CD4-positive, alpha-beta T cell (primary cell): ENCODE measurements at regions not wholly inside any gene's neighbourhood (a gene's known extent, or its start where the extent isn't known, plus 50 kb on each side); places are given as distances from the start of the nearest gene placed in this dataset.

ENCODE experiments used
- ATAC-seq: fragments of 200-7000 bp; cut with Tn5 transposase; one replicate; pipeline ENCODE4 v1.10.0; 2022; ENCODE audit warnings: mild to moderate bottlenecking; ENCODE audit not compliant: poor library complexity
- CTCF ChIA-PET: fragments of 350-600 bp; sonication (Branson Sonifier 250); formaldehyde crosslinking; loops from one replicate; lab custom pipeline; 2021; ENCODE audit warnings: antibody characterized with exemption, inconsistent platforms; lab: Charles Lee
- POLR2A ChIA-PET: fragments of 350-600 bp; sonication (Branson Sonifier 250); formaldehyde crosslinking; loops from one replicate; lab custom pipeline; 2021; ENCODE audit warnings: antibody characterized with exemption, inconsistent platforms; lab: Charles Lee
- DNase-seq, 14 experiments: peaks; one replicate each; pipeline ENCODE4 v3.0.0-alpha.2; 2013 to 2020; ENCODE audit warnings: mixed read lengths in 2 of 14
- H3K27ac ChIP-seq, 2 donors: one replicate each; pipeline versions ENCODE4 v1.5.1 to v1.7.0; 2013; ENCODE audit warnings: low read length in 2 of 2, low read depth in 1 of 2, mild to moderate bottlenecking in 1 of 2
- H3K27me3 ChIP-seq, 2 experiments: 1 replicate in 1 of 2; 2 replicates in 1 of 2; pipeline versions ENCODE4 v1.6.1 to v1.7.0; 2013; ENCODE audit warnings: low read length in 2 of 2, control low read depth in 1 of 2, mild to moderate bottlenecking in 1 of 2, moderate library complexity in 1 of 2; ENCODE audit not compliant: insufficient read depth in 2 of 2, control insufficient read depth in 1 of 2
- H3K36me3 ChIP-seq: one replicate; pipeline ENCODE4 v1.6.1; 2013; ENCODE audit warnings: low read length, control low read depth; ENCODE audit not compliant: insufficient read depth
- H3K4me1 ChIP-seq: one replicate; pipeline ENCODE4 v1.6.1; 2013; ENCODE audit warnings: low read length, control low read depth; ENCODE audit not compliant: insufficient read depth
- H3K4me3 ChIP-seq: one replicate; pipeline ENCODE4 v1.5.1; 2013; ENCODE audit warnings: mild to moderate bottlenecking, low read length, moderate library complexity
- H3K9me3 ChIP-seq, 2 experiments: 1 replicate in 1 of 2; 2 replicates in 1 of 2; pipeline versions ENCODE4 v1.6.1 to v1.7.0; 2013; ENCODE audit warnings: low read length in 2 of 2, mild to moderate bottlenecking in 2 of 2, control low read depth in 1 of 2, moderate library complexity in 1 of 2; ENCODE audit not compliant: control insufficient read depth in 1 of 2, insufficient read depth in 1 of 2
- H3K27ac Mint-ChIP-seq: one replicate; pipeline ENCODE4 v1.8.0; 2020; ENCODE audit warnings: mixed read lengths
- H3K27me3 Mint-ChIP-seq: one replicate; pipeline ENCODE4 v1.8.0; 2021; ENCODE audit warnings: mixed read lengths
- H3K36me3 Mint-ChIP-seq: one replicate; pipeline ENCODE4 v1.8.0; 2021; ENCODE audit warnings: low read depth, mixed read lengths
- H3K4me1 Mint-ChIP-seq: one replicate; pipeline ENCODE4 v1.8.0; 2021; ENCODE audit warnings: low read depth, mixed read lengths
- H3K4me3 Mint-ChIP-seq: one replicate; pipeline ENCODE4 v1.8.0; 2020; ENCODE audit warnings: mild to moderate bottlenecking, mixed read lengths
- H3K9me3 Mint-ChIP-seq: one replicate; pipeline ENCODE4 v1.8.0; 2020; ENCODE audit warnings: mixed read lengths
- intact Hi-C, 2 experiments: fragments of 100-400 bp; cut with DNase I in 1 of 2; cut with micrococcal nuclease in 1 of 2; formaldehyde crosslinking; loops; one replicate each; pipeline versions ENCODE4 v1.15.1 to v1.9.0; 2023 to 2025; cut with DNase I, micrococcal nuclease
- TF ChIP-seq, protein P1 (sequence below): fragments of 200-600 bp; IDR thresholded peaks from one replicate; pipeline ENCODE4 v1.8.0; 2022; ENCODE audit warnings: antibody characterized with exemption, mild to moderate bottlenecking

GRCh38 chr20:19943061-19943521 lies 74.1 kb upstream of the NAA20 start:
- H3K36me3 Mint-ChIP-seq: no peaks in the 10 kb centered on the region
- DNase-seq (peak in 2 of 14 experiments; percentile 25 to 31), ATAC-seq (no peak)
- CTCF ChIA-PET: no interaction called here
- TF ChIP-seq, protein P1, sequence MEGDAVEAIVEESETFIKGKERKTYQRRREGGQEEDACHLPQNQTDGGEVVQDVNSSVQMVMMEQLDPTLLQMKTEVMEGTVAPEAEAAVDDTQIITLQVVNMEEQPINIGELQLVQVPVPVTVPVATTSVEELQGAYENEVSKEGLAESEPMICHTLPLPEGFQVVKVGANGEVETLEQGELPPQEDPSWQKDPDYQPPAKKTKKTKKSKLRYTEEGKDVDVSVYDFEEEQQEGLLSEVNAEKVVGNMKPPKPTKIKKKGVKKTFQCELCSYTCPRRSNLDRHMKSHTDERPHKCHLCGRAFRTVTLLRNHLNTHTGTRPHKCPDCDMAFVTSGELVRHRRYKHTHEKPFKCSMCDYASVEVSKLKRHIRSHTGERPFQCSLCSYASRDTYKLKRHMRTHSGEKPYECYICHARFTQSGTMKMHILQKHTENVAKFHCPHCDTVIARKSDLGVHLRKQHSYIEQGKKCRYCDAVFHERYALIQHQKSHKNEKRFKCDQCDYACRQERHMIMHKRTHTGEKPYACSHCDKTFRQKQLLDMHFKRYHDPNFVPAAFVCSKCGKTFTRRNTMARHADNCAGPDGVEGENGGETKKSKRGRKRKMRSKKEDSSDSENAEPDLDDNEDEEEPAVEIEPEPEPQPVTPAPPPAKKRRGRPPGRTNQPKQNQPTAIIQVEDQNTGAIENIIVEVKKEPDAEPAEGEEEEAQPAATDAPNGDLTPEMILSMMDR: no peak
- no peaks in the 10 kb centered on the region for H3K27me3 Mint-ChIP-seq
- POLR2A ChIA-PET: no interaction called here
- Histone ChIP-seq H3K27me3 (no peaks in the 10 kb centered on the region), H3K36me3 (no peaks in the 10 kb centered on the region), H3K4me3 (no peak overlapping the region), H3K27ac (no peak overlapping the region), H3K9me3 (no peaks in the 10 kb centered on the region), H3K4me1 (peaks cover 3% of the 10 kb centered on the region)
- intact Hi-C loops: no loop called here
- no peak overlapping the region for H3K4me3 Mint-ChIP-seq
- peaks cover 9% of the 10 kb centered on the region for H3K4me1 Mint-ChIP-seq
- H3K9me3 Mint-ChIP-seq: no peaks in the 10 kb centered on the region
- H3K27ac Mint-ChIP-seq: no peak overlapping the region

DNA sequence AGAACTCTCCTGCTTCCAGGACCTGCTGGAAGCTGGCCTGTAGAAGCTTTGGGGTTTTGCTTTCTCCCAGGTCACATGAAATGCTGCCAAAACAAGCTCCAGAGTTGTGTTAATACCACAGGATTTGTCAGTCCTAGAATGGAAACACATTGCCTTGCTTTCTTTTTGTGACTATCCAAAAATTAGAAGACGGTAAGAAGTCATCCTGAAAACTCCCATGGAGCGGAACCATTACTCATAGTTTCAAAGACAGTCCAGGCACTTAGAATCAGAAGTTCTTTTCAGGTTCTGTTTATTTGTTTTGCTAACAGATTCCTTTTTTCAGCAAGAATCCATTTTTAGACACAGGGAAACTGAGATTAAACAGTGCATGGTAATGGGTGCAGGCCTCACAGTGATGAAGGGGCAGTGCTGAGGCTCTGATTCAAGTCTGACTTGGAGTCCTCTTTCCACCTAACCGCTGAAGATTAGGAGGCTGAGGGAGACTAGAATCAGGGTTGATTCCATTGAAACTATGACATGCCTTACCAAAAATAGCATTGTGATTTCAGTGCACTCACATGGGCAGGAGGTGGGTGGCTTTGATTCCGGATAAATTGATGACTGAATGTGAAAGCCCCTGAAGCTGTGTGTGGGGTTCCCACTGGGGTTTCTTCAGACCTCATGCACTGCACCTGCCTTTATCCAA lies 72.2 kb upstream of the NAA20 start:
- ATAC-seq (no peak), DNase-seq (no peak)
- H3K27me3 Mint-ChIP-seq: no peaks in the 10 kb centered on the region
- ChIA-PET CTCF (no interaction called here), POLR2A (no interaction called here)
- H3K4me1 Mint-ChIP-seq: no peaks in the 10 kb centered on the region
- H3K4me3 Mint-ChIP-seq: no peak overlapping the region
- H3K4me3 ChIP-seq: no peak overlapping the region
- no peaks in the 10 kb centered on the region for H3K36me3 Mint-ChIP-seq
- TF ChIP-seq, protein P1: no peak
- intact Hi-C loops: no loop called here
- H3K9me3 Mint-ChIP-seq: no peaks in the 10 kb centered on the region
- H3K4me1 ChIP-seq: no peaks in the 10 kb centered on the region
- no peak overlapping the region for H3K27ac Mint-ChIP-seq
- H3K9me3 ChIP-seq: no peaks in the 10 kb centered on the region
- no peaks in the 10 kb centered on the region for H3K36me3 ChIP-seq
- no peaks in the 10 kb centered on the region for H3K27me3 ChIP-seq
- no peak overlapping the region for H3K27ac ChIP-seq

DNA sequence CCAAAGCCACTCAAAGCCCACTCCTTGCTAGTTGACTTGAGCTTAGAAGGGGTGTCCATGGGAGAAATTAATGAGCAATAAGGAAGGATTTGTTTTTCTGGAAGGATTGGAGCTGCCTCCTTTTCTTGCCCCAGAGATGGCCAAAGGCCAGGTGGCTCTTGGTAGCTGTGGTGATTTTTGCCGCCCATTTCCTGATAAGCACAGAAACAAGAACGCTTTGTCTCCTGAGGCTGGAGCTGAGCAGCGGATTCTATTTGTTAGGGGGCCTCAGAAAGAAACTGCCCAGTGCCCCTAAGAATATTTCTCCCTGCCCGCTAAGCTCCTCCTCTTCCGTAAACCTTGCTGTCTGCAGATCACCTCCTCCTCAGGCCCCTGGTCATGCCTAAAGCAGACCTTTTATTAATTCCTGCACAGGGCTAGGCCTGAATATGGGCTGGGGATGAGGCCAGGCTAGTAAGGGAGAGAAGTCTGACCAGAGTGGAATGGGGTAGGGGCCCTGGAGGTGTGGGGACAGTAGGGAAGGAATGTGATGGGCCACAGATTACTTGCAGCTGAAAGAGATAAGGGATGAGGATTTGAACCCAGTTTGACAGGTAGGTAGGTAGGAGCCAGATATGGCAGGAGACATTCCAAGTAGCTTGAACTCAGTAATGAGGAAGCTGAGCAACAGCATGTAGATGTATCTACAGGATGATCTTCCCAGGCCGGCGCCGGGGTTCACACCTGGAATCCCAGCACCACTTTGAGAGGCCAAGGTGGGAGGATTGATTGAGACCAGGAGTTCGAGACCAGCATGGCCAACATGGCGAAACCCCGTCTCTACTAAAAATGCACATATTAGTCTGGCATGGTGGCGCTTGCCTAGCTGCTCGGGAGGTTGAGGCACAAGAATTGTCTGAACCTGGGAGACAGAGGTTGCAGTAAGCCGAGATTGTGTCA lies 71.2 kb upstream of the NAA20 start:
- intact Hi-C loops: no loop called here
- H3K27ac ChIP-seq: no peak overlapping the region
- no peaks in the 10 kb centered on the region for H3K9me3 Mint-ChIP-seq
- H3K4me1 ChIP-seq: no peaks in the 10 kb centered on the region
- ChIA-PET POLR2A (no interaction called here), CTCF (no interaction called here)
- H3K9me3 ChIP-seq: no peaks in the 10 kb centered on the region
- TF ChIP-seq, protein P1: no peak
- H3K4me3 ChIP-seq: no peak overlapping the region
- DNase-seq (no peak), ATAC-seq (no peak)
- H3K27me3 Mint-ChIP-seq: no peaks in the 10 kb centered on the region
- no peaks in the 10 kb centered on the region for H3K36me3 Mint-ChIP-seq
- H3K4me3 Mint-ChIP-seq: no peak overlapping the region
- no peaks in the 10 kb centered on the region for H3K36me3 ChIP-seq
- no peaks in the 10 kb centered on the region for H3K4me1 Mint-ChIP-seq
- H3K27me3 ChIP-seq: no peaks in the 10 kb centered on the region
- no peak overlapping the region for H3K27ac Mint-ChIP-seq
